HS-27A (cell line): ENCODE measurements at regions not wholly inside any gene's neighbourhood (a gene's known extent, or its start where the extent isn't known, plus 50 kb on each side); places are given as distances from the start of the nearest gene placed in this dataset.
"Not testable (repeated sequence)": the region's sequence is repeated elsewhere in the genome, so short reads cannot be mapped to it uniquely, and the experiment has no call there.

Experiments used
- DNase-seq: peaks from one replicate; pipeline ENCODE4 v3.0.0-alpha.2; 2012; ENCODE audit warnings: low read depth, missing footprints

DNA sequence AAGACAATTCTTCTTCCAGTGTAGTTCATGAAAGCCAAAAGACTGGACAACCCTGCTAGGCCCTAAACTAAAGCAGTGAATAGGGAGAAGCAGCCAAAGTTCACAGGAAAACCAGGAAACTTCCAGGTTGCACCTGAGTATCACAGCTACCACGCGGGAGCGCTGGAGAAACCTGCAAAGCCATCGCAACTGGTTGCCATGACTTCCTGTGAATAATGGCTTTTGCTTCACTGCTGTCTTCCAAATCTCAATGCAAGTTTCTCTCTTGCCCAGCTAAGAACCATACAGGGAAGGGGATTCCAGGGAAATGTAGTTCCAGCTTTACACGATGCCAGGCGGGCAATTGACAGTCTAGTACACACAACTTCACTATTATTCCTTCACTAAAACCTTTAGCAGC, 114.1 kb downstream of the GXYLT1 start:
- DNase-seq: no peak

DNA sequence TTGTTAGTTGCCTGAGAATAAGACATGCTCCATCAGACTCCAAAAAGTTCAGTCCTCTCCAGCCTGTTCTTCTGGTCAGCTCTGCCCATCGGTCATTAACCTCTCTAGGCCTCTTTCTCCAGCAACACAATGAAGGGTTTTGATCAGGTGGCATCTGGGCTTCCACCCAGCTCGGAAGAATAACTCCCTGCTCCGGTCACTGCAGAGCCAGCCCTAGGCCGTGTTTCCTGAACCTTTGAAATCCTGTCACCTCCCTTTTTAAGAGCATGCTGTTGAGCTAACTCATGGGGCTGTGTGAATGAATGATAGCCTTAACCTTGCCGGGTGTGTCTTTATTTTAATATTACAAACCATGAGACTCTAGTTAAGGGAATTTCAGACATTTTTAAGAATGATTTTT, 117.1 kb downstream of the GXYLT1 start:
- no peak for DNase-seq

DNA sequence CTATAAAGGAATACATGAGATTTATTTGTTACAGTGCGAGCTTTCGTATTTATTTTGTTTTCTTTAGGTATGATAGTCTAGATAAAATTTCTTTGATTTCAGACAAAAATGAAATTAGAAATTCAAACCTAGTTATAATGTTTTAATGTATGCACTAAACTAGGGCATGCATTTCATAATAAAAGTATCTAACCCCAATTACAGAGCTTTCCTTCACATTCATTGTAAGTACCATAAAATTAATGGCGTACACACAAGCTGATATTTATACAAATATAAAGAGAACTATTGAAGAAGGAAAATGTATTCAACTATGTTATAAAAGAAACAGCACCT, 120.2 kb downstream of the GXYLT1 start:
- DNase-seq: no peak

DNA sequence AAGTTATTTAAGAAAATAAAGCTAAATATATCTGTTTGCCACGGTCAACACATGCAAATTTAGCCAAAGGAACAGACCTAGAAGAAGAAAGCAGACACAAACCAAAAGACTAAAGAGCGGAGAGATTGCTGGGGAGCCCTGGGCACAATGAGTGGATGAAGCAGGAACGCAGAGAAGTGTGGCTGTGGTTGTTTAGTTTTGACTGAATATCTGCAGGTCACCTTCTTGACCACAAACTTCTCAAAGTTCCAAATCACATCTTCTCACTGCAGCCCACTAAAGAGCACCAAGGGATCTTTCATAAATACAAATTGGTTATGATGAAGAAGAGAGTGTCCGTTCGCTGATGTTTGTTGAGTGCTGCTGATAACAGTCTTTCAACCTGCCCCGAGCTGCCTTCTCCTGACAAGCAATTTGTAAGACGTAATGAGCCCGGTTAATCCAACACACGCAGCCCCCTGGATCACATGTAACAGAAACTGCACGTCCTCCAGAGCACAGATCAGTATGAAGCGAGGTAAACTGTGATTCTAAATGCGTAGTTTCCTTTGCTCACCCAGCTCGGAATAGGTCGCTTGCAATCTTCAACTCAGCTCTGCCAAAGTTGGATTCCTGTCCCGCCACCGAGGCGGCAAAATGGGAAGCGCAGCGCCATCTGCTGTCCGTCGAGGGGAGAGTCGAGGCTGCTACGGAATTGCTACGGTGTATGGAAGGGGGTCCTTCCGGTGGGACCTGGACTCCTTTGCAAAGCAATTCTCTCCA, 120.8 kb downstream of the GXYLT1 start:
- peak; percentile 33 for DNase-seq

DNA sequence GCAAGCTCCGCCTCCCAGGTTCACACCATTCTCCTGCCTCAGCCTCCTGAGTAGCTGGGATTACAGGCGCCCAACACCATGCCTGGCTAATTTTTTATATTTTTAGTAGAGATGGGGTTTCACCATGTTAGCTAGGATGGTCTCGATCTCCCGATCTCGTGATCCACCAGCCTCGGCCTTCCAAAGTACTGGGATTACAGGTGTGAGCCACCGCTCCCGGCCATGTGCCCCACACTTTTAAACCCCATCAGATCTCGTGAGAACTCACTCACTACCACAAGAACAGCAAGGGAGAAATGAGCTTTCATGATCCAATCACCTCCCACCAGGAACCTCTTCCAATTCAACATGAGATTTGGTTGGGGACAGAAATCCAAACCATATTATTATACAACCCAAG, 122.7 kb downstream of the GXYLT1 start:
- DNase-seq: not testable (repeated sequence)

DNA sequence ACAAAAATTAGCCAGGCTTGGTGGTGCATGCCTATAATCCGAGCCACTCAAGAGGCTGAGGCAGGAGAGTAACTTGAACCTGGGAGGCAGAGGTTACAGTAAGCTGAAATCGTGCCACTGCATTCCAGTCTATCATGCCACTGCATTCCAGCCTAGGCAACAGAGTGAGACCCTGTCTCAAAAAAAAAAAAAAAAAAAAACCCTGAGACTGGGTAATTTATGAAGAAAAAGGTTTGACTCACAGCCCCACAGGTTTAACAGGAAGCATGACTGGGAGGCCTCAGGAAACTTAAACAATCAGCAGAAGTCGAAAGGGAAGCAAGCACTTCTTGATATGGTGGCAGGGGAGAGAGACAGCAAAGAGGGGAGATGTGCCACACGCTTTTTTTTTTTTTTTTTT, 123.2 kb downstream of the GXYLT1 start:
- DNase-seq: no peak

DNA sequence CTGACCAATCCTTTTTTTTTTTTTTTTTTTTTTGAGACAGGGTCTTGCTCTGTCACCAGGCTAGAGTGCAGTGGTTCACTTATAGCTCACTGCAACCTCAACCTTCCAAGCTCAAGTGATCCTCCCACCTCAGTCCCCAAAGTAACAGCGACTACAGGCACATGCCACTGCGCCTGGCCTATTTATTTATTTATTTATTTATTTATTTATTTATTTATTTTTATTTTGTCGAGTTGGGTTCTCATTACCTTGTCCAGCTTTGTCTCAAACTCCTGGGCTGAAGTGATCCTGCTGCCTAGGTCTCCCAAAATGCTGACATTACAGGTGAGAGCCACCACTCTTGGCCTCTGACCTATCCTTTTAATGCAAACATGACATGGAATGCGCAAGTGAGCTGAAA, 124.4 kb downstream of the GXYLT1 start:
- DNase-seq: no peak

DNA sequence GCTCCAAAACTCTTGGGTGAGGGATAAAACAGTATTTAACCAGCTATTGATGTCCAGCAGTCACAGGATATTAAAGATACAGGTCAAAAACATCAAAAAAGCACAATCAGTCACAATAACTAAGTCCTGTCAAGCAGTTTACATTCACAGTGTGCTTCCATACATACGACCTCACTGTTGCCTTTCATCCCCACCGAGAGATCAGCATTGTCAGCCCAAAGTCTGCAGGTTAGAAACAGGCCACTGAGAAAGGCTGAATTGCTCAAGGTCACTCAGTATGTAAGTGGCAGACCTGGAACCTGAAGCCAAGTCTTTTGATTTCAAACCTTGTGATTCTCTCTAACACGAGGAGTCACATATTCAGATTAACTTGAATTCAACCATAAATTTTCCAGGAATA, 124.9 kb downstream of the GXYLT1 start:
- no peak for DNase-seq

DNA sequence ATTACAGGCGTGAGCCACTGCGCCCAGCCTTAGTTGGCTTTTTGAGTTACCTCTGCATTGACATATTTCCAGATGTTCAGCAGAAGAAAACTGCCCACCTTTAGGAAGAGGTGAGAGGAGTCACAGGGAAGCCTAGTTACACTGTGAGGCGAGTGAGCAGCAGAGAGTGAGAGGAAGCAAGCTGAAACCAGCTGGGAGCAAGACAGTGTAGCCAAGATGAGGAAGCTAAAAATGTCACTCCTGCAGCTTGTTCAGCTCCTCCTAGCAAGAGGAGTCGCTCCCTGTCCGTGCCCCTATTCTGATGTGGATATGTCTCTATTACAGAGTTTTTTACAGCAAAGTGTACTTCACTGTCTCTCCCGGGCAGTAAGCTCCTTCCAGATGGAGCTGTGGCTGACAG, 127.6 kb downstream of the GXYLT1 start:
- DNase-seq: no peak

DNA sequence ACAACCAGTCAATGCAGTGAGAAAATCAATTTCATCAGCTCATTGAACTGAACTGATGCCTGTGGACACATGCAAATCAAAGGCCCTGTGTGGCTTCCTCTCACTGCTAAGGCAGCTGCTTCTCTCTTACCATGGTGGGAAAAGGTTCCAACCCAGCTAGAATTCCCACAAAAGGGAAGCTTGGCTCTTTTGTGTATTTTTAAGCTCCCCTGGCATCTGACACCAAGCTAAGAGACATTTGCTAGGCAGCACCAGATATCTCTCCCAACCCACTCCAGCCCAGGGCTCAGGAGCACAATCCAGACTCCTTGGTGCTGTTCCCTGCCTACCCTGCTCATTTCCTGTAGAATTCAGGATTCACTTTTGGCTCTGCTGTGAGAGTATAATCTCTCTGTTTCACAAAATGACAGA, 129.6 kb downstream of the GXYLT1 start:
- no peak for DNase-seq

DNA sequence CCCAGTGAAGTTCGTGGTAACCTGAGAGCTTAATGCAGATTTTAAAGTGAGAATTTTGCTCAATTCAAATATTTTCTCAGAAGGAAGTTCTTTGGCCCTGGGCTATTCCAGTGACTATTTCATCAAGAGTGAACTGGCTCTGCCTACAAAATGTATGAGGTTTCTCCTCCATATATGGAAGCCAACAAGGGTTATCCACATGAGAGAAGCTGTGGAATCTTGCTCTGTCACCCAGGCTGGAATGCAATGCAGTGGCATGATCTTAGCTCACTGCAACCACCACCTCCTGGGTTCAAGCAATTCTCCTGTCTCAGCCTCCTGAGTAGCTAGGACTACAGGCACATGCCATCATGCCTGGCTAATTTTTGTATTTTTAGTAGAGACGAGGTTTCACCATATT, 132.2 kb downstream of the GXYLT1 start:
- not testable (repeated sequence) for DNase-seq

DNA sequence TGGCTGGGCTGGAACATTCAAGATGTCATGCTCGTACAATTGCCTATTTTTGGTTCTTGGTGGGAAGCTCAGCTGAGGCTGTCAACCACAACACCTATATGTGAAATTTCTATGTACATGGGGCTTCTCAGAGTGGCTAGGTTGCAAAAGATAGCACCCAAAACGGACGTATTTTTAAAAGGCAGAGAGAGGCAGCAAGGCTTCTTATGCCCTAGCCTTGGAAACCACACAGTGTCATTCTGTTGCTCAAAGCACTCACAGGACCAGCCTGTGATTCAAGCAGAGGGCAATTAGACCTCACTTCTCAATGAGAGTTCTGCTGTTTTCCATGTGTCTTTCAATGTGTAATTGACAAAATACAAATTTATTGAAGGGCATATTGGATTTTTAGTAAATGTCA, 134.0 kb downstream of the GXYLT1 start:
- DNase-seq: no peak

DNA sequence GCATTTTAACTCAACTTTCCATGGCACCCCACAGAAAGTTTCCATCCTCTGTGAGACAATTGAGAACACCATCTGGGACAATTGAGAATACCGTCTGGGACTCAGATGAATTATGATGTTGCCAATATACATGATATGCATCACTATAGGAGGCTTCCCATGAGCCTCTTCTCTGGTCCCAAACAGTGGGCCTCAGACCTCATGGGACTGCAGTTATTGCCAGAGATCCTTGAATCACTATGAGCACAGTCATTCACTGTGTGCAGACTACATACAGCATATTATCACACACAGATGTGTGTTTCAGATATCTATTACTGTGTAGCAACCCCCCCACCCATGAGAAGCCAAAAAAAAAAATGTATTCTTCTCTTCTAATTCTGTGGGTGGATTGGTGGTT, 134.4 kb downstream of the GXYLT1 start:
- no peak for DNase-seq

DNA sequence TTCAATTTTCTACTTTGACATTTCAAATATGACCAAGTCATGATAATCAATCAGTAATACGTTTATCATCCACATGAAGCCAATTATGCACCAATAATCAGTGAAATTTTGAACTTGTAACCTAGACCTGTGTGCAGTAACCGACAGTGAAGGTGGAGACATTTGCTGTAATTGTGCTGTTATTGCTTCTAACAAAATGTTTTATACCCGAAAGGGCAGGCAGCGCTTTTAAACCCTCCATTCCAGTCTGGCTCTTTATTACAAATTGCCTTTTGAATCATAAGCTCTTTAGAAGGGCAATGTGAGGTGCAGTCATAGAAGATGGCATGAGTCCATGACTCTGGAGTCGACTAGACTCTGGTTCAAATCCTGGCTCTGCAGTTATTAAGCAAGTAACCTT, 135.7 kb downstream of the GXYLT1 start:
- DNase-seq: no peak

DNA sequence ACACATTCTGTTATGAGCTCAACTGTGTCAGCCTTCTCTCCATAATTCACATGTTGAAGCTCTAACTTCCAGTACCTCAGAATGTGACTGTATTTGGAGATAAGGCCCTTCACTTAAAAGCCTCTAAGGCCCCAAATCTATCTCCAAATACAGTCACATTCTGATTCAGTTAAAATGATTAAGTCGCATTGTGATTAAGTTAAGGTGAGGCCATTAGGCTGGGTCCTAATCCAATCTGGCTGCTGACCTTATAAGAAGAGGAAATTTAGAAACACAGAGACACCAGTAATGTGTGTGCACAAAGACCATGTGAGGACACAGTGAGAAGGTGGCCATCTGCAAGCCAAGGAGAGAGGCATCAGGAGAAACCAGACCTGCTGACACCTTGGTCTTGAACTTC, 141.6 kb downstream of the GXYLT1 start:
- DNase-seq: no peak

DNA sequence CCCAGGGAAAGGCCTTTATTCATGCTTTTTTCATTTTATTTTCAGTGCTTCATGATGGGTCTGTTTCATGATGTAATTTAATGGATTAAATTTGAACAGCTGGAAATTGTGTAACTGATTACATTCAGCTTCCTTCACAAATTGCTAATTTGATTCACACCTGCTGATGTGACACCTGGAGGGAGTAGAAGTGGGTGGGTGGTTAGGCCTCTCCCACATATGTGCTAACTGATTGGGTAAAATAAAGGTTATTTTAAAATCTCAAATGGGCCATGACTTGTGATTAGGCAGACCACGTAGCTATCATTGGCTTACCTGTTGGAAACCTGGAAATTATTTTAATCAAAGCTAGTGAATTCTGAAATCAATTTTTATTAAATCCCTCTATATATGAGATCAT, 142.1 kb downstream of the GXYLT1 start:
- no peak for DNase-seq

DNA sequence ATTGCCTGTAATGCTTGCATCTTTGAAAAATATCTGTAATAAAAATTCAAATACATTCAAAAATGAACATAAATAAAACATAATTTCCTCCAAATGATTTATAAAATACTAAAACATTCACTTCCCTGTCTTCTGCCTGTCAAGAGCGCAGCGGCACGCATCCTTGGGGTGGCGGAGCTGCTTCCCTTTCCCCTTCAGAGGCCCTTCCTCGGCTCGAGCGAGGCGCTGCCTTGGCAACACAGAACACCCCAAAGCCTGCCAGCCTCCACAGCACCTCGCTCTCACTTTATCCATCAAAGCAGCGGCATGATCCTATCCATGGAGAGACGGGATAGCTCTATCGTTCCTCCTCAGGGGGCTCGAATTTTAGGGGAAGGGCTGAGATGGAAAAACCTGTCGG, 146.2 kb downstream of the GXYLT1 start:
- DNase-seq: no peak

DNA sequence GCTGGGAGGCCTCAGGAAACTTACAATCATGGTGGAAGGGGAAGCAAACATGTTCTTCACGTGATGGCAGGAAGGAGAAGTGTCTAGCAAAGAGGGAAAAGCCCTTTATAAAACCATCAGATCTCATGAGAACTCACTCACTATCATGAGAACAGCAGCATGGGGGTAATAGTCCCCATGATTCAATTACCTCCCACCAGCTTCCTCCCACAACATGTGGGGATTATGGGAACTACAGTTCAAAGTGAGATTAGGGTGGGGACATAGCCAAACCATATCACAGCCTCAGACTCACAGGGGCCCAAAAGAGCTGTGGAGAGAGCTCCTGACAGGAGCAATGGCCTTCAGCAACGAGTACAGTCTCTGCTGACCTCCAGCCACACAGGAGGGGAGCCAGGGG, 151.4 kb downstream of the GXYLT1 start:
- no peak for DNase-seq

DNA sequence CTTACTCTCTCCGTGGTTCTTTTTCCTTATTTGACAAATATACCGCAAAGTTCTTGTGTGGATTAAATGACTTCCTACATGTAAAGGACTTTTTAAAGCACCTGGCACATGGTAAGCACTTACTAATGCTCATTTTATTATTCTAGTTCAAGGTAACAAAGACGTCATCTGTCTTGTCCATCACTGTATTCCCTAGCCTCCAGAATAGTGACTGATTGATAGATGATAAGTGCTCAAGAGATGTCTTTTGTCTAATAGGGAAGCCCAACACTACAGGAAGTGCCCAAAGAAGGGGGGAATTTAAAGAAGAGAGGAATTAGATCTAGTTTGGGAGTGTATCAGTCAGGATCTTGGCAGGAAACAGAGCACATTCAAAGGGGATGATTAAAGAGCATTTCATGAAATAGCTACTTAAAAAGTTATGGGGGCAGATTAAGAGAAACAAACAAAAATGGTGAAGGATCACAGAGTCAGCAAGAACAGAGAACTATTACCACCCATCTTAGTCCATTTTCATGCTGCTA, 151.9 kb downstream of the GXYLT1 start:
- no peak for DNase-seq

DNA sequence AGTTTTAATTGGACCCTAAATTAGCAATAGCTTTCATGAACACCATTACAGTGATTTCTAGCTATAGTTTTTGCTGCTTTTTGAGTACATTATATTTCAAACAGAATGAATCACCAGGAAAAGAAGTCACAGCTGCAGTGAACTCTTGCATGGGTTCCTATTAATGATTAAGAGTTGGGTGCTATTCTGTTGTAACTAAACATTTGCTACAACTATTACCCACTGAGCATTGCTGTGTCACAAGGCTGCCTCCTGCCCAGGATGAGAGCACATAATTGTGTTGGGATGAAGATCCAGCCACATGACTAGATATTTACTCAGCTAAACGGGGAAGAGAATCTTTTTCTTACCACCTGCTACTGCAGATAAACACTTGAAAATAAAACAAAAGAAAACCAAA, 152.7 kb downstream of the GXYLT1 start:
- no peak for DNase-seq

DNA sequence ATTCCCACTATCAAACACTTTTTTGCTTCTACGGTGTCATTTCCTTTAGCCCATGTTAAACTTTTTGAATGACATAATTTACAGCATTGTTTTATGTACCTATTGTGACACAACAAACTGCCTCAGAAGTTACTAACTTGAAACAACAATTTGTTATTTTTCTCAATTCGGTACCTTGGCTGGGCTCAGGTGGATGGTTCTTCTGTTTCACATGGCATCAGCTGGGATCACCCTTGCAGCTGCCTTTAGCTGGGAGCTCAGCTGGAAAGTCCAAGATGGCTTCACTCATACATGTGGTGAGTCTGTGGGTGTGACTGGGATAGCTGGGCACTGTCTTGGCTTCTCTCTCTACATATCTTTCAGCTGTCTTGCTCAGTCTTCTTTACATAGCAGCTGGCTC, 156.0 kb downstream of the GXYLT1 start:
- no peak for DNase-seq

DNA sequence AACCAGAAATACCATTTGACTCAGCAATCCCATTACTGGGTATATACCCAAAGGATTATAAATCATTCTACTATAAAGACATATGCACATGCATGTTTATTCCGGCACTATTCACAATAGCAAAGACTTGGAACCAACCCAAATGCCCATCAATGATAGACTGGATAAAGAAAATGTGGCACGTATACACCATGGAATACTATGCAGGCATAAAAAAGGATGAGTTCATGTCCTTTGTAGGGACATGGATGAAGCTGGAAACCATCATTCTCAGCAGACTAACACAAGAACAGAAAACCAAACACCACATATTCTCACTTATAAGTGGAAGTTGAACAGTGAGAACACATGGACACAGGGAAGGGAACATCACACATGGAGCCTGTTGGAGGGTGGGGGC, 158.2 kb downstream of the GXYLT1 start:
- not testable (repeated sequence) for DNase-seq

DNA sequence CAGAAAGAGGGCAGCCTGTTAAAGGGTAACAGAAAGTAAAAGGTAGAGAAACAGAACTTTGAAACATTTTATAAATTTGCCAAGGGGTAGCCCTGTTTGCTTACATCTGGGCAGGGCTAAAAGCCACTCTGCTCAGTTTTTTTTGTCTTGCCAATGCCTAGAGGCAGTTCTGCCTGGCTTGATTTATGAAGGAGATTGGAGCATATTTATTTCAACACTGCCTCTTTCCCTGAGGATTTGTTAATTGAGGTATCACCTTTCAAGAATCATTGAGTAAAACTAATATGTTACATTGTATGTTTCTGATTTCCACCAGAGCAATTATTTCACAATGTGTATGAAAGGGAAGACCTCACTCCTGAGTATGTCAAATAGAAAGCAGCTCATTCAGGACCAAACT, 160.8 kb downstream of the GXYLT1 start:
- no peak for DNase-seq

DNA sequence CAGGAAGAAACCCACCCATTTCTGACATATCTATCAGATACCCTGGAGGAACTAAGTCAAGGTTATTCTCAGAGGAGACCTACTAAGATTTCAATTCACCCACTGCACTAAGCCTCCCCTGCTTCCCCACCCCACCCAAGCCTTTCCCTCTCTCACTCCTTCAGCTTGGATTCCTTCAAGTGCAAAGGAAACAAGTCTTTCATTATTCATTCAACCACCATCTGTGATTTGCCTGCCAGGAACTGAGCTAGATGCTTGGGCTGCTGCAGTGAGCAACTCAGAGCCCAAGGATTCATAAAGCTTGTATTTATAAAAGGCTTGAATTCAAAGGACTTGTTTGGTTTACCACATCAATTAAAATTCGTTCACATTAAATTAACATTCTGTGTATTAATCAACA, 161.3 kb downstream of the GXYLT1 start:
- no peak for DNase-seq
